ENCODE measurements at regions not wholly inside any gene's neighbourhood (a gene's known extent, or its start where the extent isn't known, plus 50 kb on each side); places are given as distances from the start of the nearest gene placed in this dataset.

- no peak for TF ChIP-seq POLR2A (IDR thresholded peaks at IDR 0.05; ENCODE audit: low read depth, low read length)
- no peak for TF ChIP-seq TAF1 (IDR thresholded peaks at IDR 0.05; ENCODE audit: low read depth, low read length)
- TF ChIP-seq POU2F2 (IDR thresholded peaks at IDR 0.05; ENCODE audit: low read depth, low read length), result no peak
- TF ChIP-seq POLR2AphosphoS5 (IDR thresholded peaks at IDR 0.05; ENCODE audit: low read depth, low read length), result no peak
Measured at GRCh38 chr5:40093550-40093949, 586.2 kb upstream of the PTGER4 start.

Measured in GM12891 (cell line).